ENCODE measurements at regions not wholly inside any gene's neighbourhood (a gene's known extent, or its start where the extent isn't known, plus 50 kb on each side); places are given as distances from the start of the nearest gene placed in this dataset.

GRCh38 chr6:48928937-48929336 is 534.1 kb downstream of the MMUT start:
- TF ChIP-seq CTCF (IDR thresholded peaks at IDR 0.05) (no peak), POLR2A (IDR thresholded peaks at IDR 0.05) (no peak), EP300 (IDR thresholded peaks at IDR 0.05) (no peak)
